Peyer's patch (tissue), 4 donors: ENCODE measurements at regions not wholly inside any gene's neighbourhood (a gene's known extent, or its start where the extent isn't known, plus 50 kb on each side); places are given as distances from the start of the nearest gene placed in this dataset.

ENCODE experiments used
- CTCF ChIP-seq, 6 experiments: fragments of 450-650 bp in 4 of 6; fragments of 200-600 bp in 2 of 6; sonication (generic) in 1 of 6; IDR thresholded peaks; one replicate each; pipeline ENCODE4 v1.5.1; 2017 to 2019; ENCODE audit warnings: antibody characterized with exemption in 6 of 6, mild to moderate bottlenecking in 3 of 6, moderate library complexity in 1 of 6
- POLR2A ChIP-seq, 2 donors: fragments of 450-650 bp; IDR thresholded peaks; one replicate each; pipeline ENCODE4 v1.5.1; 2017; ENCODE audit warnings: antibody characterized with exemption in 2 of 2, mild to moderate bottlenecking in 2 of 2, moderate library complexity in 2 of 2

GRCh38 chr6:105626295-105627158 lies 223.6 kb upstream of the PREP start:
- TF ChIP-seq POLR2A (IDR thresholded peaks at IDR 0.05) (no peak), CTCF (IDR thresholded peaks at IDR 0.05) (no peak)
